A549 (cell line): ENCODE measurements at regions not wholly inside any gene's neighbourhood (a gene's known extent, or its start where the extent isn't known, plus 50 kb on each side); places are given as distances from the start of the nearest gene placed in this dataset.

Source experiments
- ATAC-seq, 2 experiments: fragments of 200-7000 bp in 1 of 2; fragments of >200 bp in 1 of 2; cut with Nextera tagmentation in 1 of 2; cut with Tn5 transposase in 1 of 2; 3 replicates each; pipeline versions ENCODE4 v1.8.0 to v1.9.1; 2018 to 2020; ENCODE audit warnings: mild to moderate bottlenecking in 1 of 2, moderate library complexity in 1 of 2
- CTCF ChIA-PET: fragments of 300-600 bp; sonication (Branson Sonifier 250); formaldehyde crosslinking; extraction: SDS; loops from one replicate; lab custom pipeline; 2021; ENCODE audit warnings: antibody characterized with exemption, inconsistent platforms; lab: Yijun Ruan, JAX
- POLR2A ChIA-PET: fragments of 350-600 bp; formaldehyde crosslinking; extraction: SDS; loops from one replicate; lab custom pipeline; 2021; ENCODE audit warnings: antibody characterized with exemption, inconsistent platforms; lab: Yijun Ruan, JAX
- DNase-seq, 2 experiments: peaks; one replicate each; pipeline versions ENCODE4 v3.0.0 to v3.0.0-alpha.2; 2011 to 2016; ENCODE audit warnings: low read depth in 1 of 2, low spot score in 1 of 2
- FAIRE-seq: peaks from 2 replicates; lab custom pipeline; 2011; peaks lifted over from hg19 to GRCh38; lab: Jason Lieb, UNC
- H3K27ac ChIP-seq, 2 experiments: fragments of >200 bp; sonication (Bioruptor Twin); formaldehyde crosslinking; 3 replicates each; pipeline ENCODE4 v1.5.1; 2016 to 2017
- H3K4me1 ChIP-seq: fragments of >200 bp; sonication (Bioruptor Twin); formaldehyde crosslinking; 3 replicates; pipeline ENCODE4 v1.6.1; 2016
- H3K4me2 ChIP-seq: fragments of >200 bp; sonication (Bioruptor Twin); formaldehyde crosslinking; 3 replicates; pipeline ENCODE4 v1.6.1; 2016
- H3K4me3 ChIP-seq: fragments of >200 bp; sonication (Bioruptor Twin); formaldehyde crosslinking; 3 replicates; pipeline ENCODE4 v1.5.1; 2016
- H3K9me3 ChIP-seq: fragments of >200 bp; sonication (Bioruptor Twin); formaldehyde crosslinking; 3 replicates; pipeline ENCODE4 v1.6.1; 2016
- BHLHE40 ChIP-seq: IDR thresholded peaks from 2 replicates; pipeline ENCODE4 v1.6.1; 2012; ENCODE audit warnings: low read depth, low read length, inconsistent platforms
- CBX2 ChIP-seq: fragments of 200-600 bp; sonication (generic); IDR thresholded peaks from 2 replicates; pipeline ENCODE4 v1.6.1; 2016; ENCODE audit warnings: low read depth, mild to moderate bottlenecking, borderline replicate concordance
- CEBPB ChIP-seq, 2 experiments: fragments of >200 bp in 1 of 2; sonication (Bioruptor Twin) in 1 of 2; formaldehyde crosslinking in 1 of 2; IDR thresholded peaks; 2 replicates each; pipeline ENCODE4 v1.6.1; 2012 to 2016
- CHD2 ChIP-seq: fragments of 150-350 bp; IDR thresholded peaks from 2 replicates; pipeline ENCODE4 v1.6.1; 2014; ENCODE audit warnings: low read length; ENCODE audit not compliant: partially characterized antibody
- CHD4 ChIP-seq: fragments of 200-600 bp; sonication (generic); IDR thresholded peaks from 2 replicates; pipeline ENCODE4 v1.6.1; 2016; ENCODE audit warnings: antibody characterized with exemption, mild to moderate bottlenecking, borderline replicate concordance
- EHF ChIP-seq: fragments of 250-450 bp; sonication (Bioruptor Pico); IDR thresholded peaks from 2 replicates; pipeline ENCODE4 v1.5.0; 2020; ENCODE audit warnings: mild to moderate bottlenecking
- EHMT2 ChIP-seq: fragments of 200-600 bp; sonication (generic); IDR thresholded peaks from 2 replicates; pipeline ENCODE4 v1.6.1; 2016; ENCODE audit warnings: antibody characterized with exemption, low read depth, mild to moderate bottlenecking, moderate library complexity
- FOSL2 ChIP-seq, 2 experiments: fragments of 450-650 bp in 1 of 2; fragments of >200 bp in 1 of 2; sonication (Bioruptor Twin) in 1 of 2; formaldehyde crosslinking; IDR thresholded peaks; 2 replicates each; pipeline versions ENCODE4 v1.5.0 to v1.6.1; 2016 to 2020; ENCODE audit warnings: mild to moderate bottlenecking in 1 of 2, moderate library complexity in 1 of 2
- HDAC2 ChIP-seq: fragments of 200-600 bp; sonication (generic); IDR thresholded peaks from 2 replicates; pipeline ENCODE4 v1.6.1; 2016
- JUN ChIP-seq, 2 experiments: fragments of >200 bp; sonication (Bioruptor Twin); formaldehyde crosslinking; IDR thresholded peaks; 2 replicates in 1 of 2; 3 replicates in 1 of 2; pipeline ENCODE4 v1.6.1; 2016 to 2017
- KDM1A ChIP-seq: fragments of 200-600 bp; sonication (generic); IDR thresholded peaks from 2 replicates; pipeline ENCODE4 v1.6.1; 2016; ENCODE audit warnings: low read depth, mild to moderate bottlenecking
- KDM5A ChIP-seq: fragments of 200-600 bp; sonication (generic); IDR thresholded peaks from 2 replicates; pipeline ENCODE4 v1.6.1; 2016; ENCODE audit warnings: antibody characterized with exemption, mild to moderate bottlenecking
- MAFK ChIP-seq: fragments of 450-650 bp; IDR thresholded peaks from 2 replicates; pipeline ENCODE4 v1.6.1; 2014; ENCODE audit not compliant: partially characterized antibody
- MYC ChIP-seq: IDR thresholded peaks from 2 replicates; pipeline ENCODE4 v1.6.1; 2012; ENCODE audit warnings: mild to moderate bottlenecking, inconsistent platforms, low read length, improper control_type of control experiment, borderline replicate concordance
- NFE2L2 ChIP-seq: fragments of 150-350 bp; conservative IDR thresholded peaks from 2 replicates; pipeline ENCODE4 v1.6.1; 2014; ENCODE audit warnings: low read length
- NR3C1 ChIP-seq: fragments of >200 bp; sonication (Bioruptor Twin); formaldehyde crosslinking; IDR thresholded peaks from 3 replicates; pipeline ENCODE4 v1.6.1; 2017
- PHF8 ChIP-seq: fragments of 200-600 bp; sonication (generic); IDR thresholded peaks from 2 replicates; pipeline ENCODE4 v1.6.1; 2016; ENCODE audit warnings: low read depth, mild to moderate bottlenecking, antibody characterized with exemption, moderate library complexity, borderline replicate concordance
- RAD21 ChIP-seq, 2 experiments: fragments of >200 bp in 1 of 2; sonication (Bioruptor Twin) in 1 of 2; formaldehyde crosslinking in 1 of 2; IDR thresholded peaks in 1 of 2; conservative IDR thresholded peaks in 1 of 2; 2 replicates in 1 of 2; 3 replicates in 1 of 2; pipeline ENCODE4 v1.6.1; 2012 to 2018; ENCODE audit warnings: inconsistent platforms in 1 of 2
- RARB ChIP-seq: fragments of 250-450 bp; sonication (Bioruptor Pico); IDR thresholded peaks from 2 replicates; pipeline ENCODE4 v1.8.0; 2021; ENCODE audit warnings: mild to moderate bottlenecking, moderate library complexity
- RNF2 ChIP-seq: fragments of 200-600 bp; sonication (generic); IDR thresholded peaks from 2 replicates; pipeline ENCODE4 v1.6.1; 2016; ENCODE audit warnings: low read depth, mild to moderate bottlenecking, antibody characterized with exemption, moderate library complexity, borderline replicate concordance
- TFCP2L1 ChIP-seq: fragments of 250-450 bp; sonication (Bioruptor Pico); IDR thresholded peaks from 2 replicates; pipeline ENCODE4 v1.5.0; 2021; ENCODE audit warnings: mild to moderate bottlenecking
- TP53 ChIP-seq: fragments of 250-450 bp; sonication (Bioruptor Pico); IDR thresholded peaks from 2 replicates; pipeline ENCODE4 v1.5.0; 2021; ENCODE audit warnings: mild to moderate bottlenecking, moderate library complexity
- ZFP36 ChIP-seq: fragments of 450-650 bp; IDR thresholded peaks from 2 replicates; pipeline ENCODE4 v1.6.1; 2014; ENCODE audit warnings: borderline replicate concordance; ENCODE audit not compliant: partially characterized antibody
- ZNF302 ChIP-seq: fragments of 250-450 bp; sonication (Bioruptor Pico); IDR thresholded peaks from 2 replicates; pipeline ENCODE4 v1.9.0; 2021; ENCODE audit warnings: inconsistent platforms, mild to moderate bottlenecking, moderate library complexity
- ZSCAN20 ChIP-seq: fragments of 250-450 bp; sonication (Bioruptor Pico); IDR thresholded peaks from 2 replicates; pipeline ENCODE4 v1.8.0; 2022; ENCODE audit warnings: mild to moderate bottlenecking, moderate library complexity
- WGBS: methylation state at CpG from one replicate; pipeline ENCODE4 v1.1.6; 2017; ENCODE audit errors: missing lambda C conversion rate; 5-methylcytosine and 5-hydroxymethylcytosine counted together
- TF ChIP-seq, protein P1 (sequence below): IDR thresholded peaks from 2 replicates; pipeline ENCODE4 v1.6.1; 2012
- TF ChIP-seq, protein P2 (sequence below): fragments of 150-350 bp; IDR thresholded peaks from 2 replicates; pipeline ENCODE4 v1.6.1; 2014; ENCODE audit warnings: low read depth, mild to moderate bottlenecking, low read length
- TF ChIP-seq, protein P3 (sequence below): fragments of >200 bp; sonication (Bioruptor Twin); formaldehyde crosslinking; IDR thresholded peaks from 2 replicates; pipeline ENCODE4 v1.6.1; 2016
- TF ChIP-seq, protein P4 (sequence below): fragments of 250-450 bp; sonication (Bioruptor Pico); IDR thresholded peaks from 2 replicates; pipeline ENCODE4 v1.5.0; 2020; ENCODE audit warnings: low read depth, mild to moderate bottlenecking, moderate library complexity
- TF ChIP-seq, protein P5 (sequence below): fragments of 450-650 bp; IDR thresholded peaks from 2 replicates; pipeline ENCODE4 v1.6.1; 2014; ENCODE audit warnings: antibody characterized with exemption

DNA sequence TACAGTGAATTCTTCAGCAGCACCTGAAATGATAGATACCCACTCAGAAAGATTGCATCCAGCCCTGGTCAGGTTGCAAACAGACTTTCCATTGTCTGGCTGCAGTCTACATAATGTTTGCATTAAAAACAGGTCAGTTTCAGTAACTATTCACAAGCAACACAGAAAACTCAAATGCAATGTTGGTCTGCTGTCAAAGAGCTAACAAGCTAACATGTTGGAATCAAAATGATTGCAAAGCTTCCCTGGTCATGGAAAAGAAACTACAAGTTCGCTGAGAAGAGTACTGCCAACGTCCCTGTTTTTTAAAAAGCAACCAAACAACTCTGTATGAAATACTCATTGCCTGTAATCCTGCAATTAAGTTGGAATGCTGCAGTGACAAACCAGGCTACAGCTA is 374.7 kb downstream of the ADAMTS20 start:
- ATAC-seq (no peak), DNase-seq (no peak)
- no peak overlapping the region for H3K4me2 ChIP-seq
- 0% methylated on average over 2 of the region's 2 CpGs for WGBS
- ChIA-PET POLR2A (no interaction called here), CTCF (no interaction called here)
- H3K4me3 ChIP-seq, result no peak overlapping the region
- H3K27ac ChIP-seq, result no peak overlapping the region
- peaks cover 14% of the 10 kb centered on the region; the same call in 2 of the 3 replicates for H3K9me3 ChIP-seq
- TF ChIP-seq RARB (CRISPR knock-in tag) (no peak), JUN (IDR thresholded peaks at IDR 0.05) (no peak), CEBPB (IDR thresholded peaks at IDR 0.05) (no peak), NR3C1 (no peak), PHF8 (no peak), BHLHE40 (no peak), EHMT2 (no peak), FOSL2 (IDR thresholded peaks at IDR 0.05) (no peak), FOSL2 (CRISPR knock-in tag; IDR thresholded peaks at IDR 0.05) (no peak), CHD2 (no peak), MAFK (no peak), HDAC2 (no peak), MYC (no peak), ZSCAN20 (CRISPR knock-in tag) (no peak), CBX2 (no peak), RAD21 (conservative IDR thresholded peaks at IDR 0.05 in 1 of 2, IDR thresholded peaks at IDR 0.05 in 1 of 2) (no peak)
- TF ChIP-seq, protein P1, sequence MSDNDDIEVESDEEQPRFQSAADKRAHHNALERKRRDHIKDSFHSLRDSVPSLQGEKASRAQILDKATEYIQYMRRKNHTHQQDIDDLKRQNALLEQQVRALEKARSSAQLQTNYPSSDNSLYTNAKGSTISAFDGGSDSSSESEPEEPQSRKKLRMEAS, result no peak
- TF ChIP-seq, protein P2, sequence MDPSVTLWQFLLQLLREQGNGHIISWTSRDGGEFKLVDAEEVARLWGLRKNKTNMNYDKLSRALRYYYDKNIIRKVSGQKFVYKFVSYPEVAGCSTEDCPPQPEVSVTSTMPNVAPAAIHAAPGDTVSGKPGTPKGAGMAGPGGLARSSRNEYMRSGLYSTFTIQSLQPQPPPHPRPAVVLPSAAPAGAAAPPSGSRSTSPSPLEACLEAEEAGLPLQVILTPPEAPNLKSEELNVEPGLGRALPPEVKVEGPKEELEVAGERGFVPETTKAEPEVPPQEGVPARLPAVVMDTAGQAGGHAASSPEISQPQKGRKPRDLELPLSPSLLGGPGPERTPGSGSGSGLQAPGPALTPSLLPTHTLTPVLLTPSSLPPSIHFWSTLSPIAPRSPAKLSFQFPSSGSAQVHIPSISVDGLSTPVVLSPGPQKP, result no peak
- TF ChIP-seq, protein P3, sequence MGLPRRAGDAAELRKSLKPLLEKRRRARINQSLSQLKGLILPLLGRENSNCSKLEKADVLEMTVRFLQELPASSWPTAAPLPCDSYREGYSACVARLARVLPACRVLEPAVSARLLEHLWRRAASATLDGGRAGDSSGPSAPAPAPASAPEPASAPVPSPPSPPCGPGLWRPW, result no peak
- TF ChIP-seq, protein P4, sequence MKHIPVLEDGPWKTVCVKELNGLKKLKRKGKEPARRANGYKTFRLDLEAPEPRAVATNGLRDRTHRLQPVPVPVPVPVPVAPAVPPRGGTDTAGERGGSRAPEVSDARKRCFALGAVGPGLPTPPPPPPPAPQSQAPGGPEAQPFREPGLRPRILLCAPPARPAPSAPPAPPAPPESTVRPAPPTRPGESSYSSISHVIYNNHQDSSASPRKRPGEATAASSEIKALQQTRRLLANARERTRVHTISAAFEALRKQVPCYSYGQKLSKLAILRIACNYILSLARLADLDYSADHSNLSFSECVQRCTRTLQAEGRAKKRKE (CRISPR knock-in tag), result no peak
- TF ChIP-seq, all 56 proteins: peak for 0
- H3K4me1 ChIP-seq, result no peaks in the 10 kb centered on the region
- FAIRE-seq, result no peak

DNA sequence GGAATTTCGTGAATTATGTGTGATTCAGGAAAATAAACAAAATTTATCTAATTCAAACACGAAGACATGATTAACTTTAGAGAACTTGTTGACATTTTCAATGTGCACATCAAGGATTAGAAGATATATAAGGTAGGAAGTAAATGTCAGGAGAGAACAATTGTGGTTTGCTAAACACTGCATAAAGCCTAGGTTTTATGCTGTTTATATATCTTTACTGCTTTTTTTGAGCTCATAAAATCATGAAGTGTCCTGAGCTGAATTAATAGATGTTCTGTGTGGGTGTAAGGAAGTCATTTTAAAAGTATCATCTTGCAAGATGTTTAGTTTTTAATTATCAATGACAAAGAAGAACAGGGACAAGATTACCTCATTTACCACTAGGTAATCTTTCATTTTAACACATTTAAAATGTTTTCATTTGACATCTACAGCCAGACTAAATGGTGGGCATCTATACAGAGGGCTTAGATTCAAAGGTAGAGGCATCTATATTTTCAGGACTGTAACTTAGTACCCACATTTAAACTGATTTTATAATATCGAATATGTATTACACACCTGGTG is 382.8 kb downstream of the ADAMTS20 start:
- TF ChIP-seq RNF2 (no peak), NFE2L2 (no peak), BHLHE40 (no peak), ZNF302 (CRISPR knock-in tag) (no peak), CBX2 (no peak), TP53 (CRISPR knock-in tag) (no peak), TFCP2L1 (CRISPR knock-in tag) (no peak), ZFP36 (no peak), EHF (CRISPR knock-in tag) (no peak), RARB (CRISPR knock-in tag) (no peak), CHD4 (no peak), JUN (IDR thresholded peaks at IDR 0.05) (no peak), KDM5A (no peak), KDM1A (no peak)
- TF ChIP-seq, protein P2, result no peak
- TF ChIP-seq, protein P4 (CRISPR knock-in tag), result no peak
- TF ChIP-seq, protein P5, sequence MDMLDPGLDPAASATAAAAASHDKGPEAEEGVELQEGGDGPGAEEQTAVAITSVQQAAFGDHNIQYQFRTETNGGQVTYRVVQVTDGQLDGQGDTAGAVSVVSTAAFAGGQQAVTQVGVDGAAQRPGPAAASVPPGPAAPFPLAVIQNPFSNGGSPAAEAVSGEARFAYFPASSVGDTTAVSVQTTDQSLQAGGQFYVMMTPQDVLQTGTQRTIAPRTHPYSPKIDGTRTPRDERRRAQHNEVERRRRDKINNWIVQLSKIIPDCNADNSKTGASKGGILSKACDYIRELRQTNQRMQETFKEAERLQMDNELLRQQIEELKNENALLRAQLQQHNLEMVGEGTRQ, result no peak
- FAIRE-seq (peak; percentile 73), DNase-seq (no peak), ATAC-seq (no peak)
- ChIA-PET CTCF (no interaction called here), POLR2A (no interaction called here)
- 6% methylated on average over 3 of the region's 3 CpGs for WGBS
- Histone ChIP-seq H3K4me1 (no peaks in the 10 kb centered on the region), H3K9me3 (no peaks in the 10 kb centered on the region), H3K27ac (no peak overlapping the region), H3K4me3 (no peak overlapping the region), H3K4me2 (0 out of 3 replicates have a peak overlapping the region, but pooled peaks have one; percentile 6)
